GM12875 (cell line): ENCODE measurements at regions not wholly inside any gene's neighbourhood (a gene's known extent, or its start where the extent isn't known, plus 50 kb on each side); places are given as distances from the start of the nearest gene placed in this dataset.

Experiments used
- H3K4me3 ChIP-seq: one replicate; pipeline ENCODE4 v1.5.1; 2011; ENCODE audit warnings: low read depth, low read length, control low read depth
- CTCF ChIP-seq: IDR thresholded peaks from 2 replicates; pipeline ENCODE4 v1.5.1; 2011; ENCODE audit warnings: low read depth, mild to moderate bottlenecking, control low read depth, inconsistent platforms, low read length, moderate library complexity, borderline replicate concordance; ENCODE audit not compliant: insufficient read depth

GRCh38 chr13:81762449-81762848 lies 1421.5 kb upstream of the SPRY2 start:
- no peak overlapping the region for H3K4me3 ChIP-seq
- TF ChIP-seq CTCF: no peak

GRCh38 chr13:81760316-81760715 lies 1419.4 kb upstream of the SPRY2 start:
- H3K4me3 ChIP-seq: no peak overlapping the region
- no peak for TF ChIP-seq CTCF

GRCh38 chr13:81757348-81757970 lies 1416.5 kb upstream of the SPRY2 start:
- no peak overlapping the region for H3K4me3 ChIP-seq
- no peak for TF ChIP-seq CTCF

GRCh38 chr13:81745391-81745790 lies 1404.5 kb upstream of the SPRY2 start:
- TF ChIP-seq CTCF: no peak
- H3K4me3 ChIP-seq: no peak overlapping the region

- H3K4me3 ChIP-seq: no peak overlapping the region
- TF ChIP-seq CTCF: no peak
Observed at GRCh38 chr13:81738364-81738763, 1397.4 kb upstream of the SPRY2 start.

GRCh38 chr13:81726037-81726726 lies 1385.3 kb upstream of the SPRY2 start:
- H3K4me3 ChIP-seq: no peak overlapping the region
- no peak for TF ChIP-seq CTCF

- no peak for TF ChIP-seq CTCF
- H3K4me3 ChIP-seq: no peak overlapping the region
Observed at GRCh38 chr13:81722456-81722855, 1381.5 kb upstream of the SPRY2 start.
